ENCODE measurements at regions not wholly inside any gene's neighbourhood (a gene's known extent, or its start where the extent isn't known, plus 50 kb on each side); places are given as distances from the start of the nearest gene placed in this dataset.

GRCh38 chr2:118557016-118557415 lies 290.4 kb downstream of the EN1 start:
- no peak for TF ChIP-seq POLR2A (IDR thresholded peaks at IDR 0.05; ENCODE audit: low read length)
- TF ChIP-seq GATA1 (IDR thresholded peaks at IDR 0.05; ENCODE audit: low read depth, low read length): no peak
